ENCODE measurements at regions not wholly inside any gene's neighbourhood (a gene's known extent, or its start where the extent isn't known, plus 50 kb on each side); places are given as distances from the start of the nearest gene placed in this dataset.

- in situ Hi-C loops (cut with MboI) = no loop called here
- no peak for TF ChIP-seq RFX7 (CRISPR knock-in tag; IDR thresholded peaks at IDR 0.05)
- TF ChIP-seq ZNF23 (CRISPR knock-in tag; IDR thresholded peaks at IDR 0.05) = no peak
- TF ChIP-seq POLR3G (IDR thresholded peaks at IDR 0.05; ENCODE audit: extremely low read depth, insufficient read length, insufficient replicate concordance) = no peak
- TF ChIP-seq SREBF2 (CRISPR knock-in tag; IDR thresholded peaks at IDR 0.05) = no peak
- no peak for TF ChIP-seq SAFB2 (IDR thresholded peaks at IDR 0.05; ENCODE audit: borderline replicate concordance, low read depth, low read length, severe bottlenecking)
- no peak for TF ChIP-seq TGIF2 (CRISPR knock-in tag; IDR thresholded peaks at IDR 0.05)
- TF ChIP-seq, protein P1, sequence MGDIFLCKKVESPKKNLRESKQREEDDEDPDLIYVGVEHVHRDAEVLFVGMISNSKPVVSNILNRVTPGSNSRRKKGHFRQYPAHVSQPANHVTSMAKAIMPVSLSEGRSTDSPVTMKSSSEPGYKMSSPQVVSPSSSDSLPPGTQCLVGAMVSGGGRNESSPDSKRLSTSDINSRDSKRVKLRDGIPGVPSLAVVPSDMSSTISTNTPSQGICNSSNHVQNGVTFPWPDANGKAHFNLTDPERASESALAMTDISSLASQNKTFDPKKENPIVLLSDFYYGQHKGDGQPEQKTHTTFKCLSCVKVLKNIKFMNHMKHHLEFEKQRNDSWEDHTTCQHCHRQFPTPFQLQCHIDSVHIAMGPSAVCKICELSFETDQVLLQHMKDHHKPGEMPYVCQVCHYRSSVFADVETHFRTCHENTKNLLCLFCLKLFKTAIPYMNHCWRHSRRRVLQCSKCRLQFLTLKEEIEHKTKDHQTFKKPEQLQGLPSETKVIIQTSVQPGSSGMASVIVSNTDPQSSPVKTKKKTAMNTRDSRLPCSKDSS (IDR thresholded peaks at IDR 0.05; ENCODE audit: low read depth, partially characterized antibody) = no peak
- TF ChIP-seq DMBX1 (CRISPR knock-in tag; IDR thresholded peaks at IDR 0.05; ENCODE audit: borderline replicate concordance) = no peak
- TF ChIP-seq BMI1 (IDR thresholded peaks at IDR 0.05; ENCODE audit: low read length) = no peak
- TF ChIP-seq, protein P2, sequence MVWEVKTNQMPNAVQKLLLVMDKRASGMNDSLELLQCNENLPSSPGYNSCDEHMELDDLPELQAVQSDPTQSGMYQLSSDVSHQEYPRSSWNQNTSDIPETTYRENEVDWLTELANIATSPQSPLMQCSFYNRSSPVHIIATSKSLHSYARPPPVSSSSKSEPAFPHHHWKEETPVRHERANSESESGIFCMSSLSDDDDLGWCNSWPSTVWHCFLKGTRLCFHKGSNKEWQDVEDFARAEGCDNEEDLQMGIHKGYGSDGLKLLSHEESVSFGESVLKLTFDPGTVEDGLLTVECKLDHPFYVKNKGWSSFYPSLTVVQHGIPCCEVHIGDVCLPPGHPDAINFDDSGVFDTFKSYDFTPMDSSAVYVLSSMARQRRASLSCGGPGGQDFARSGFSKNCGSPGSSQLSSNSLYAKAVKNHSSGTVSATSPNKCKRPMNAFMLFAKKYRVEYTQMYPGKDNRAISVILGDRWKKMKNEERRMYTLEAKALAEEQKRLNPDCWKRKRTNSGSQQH (CRISPR knock-in tag; IDR thresholded peaks at IDR 0.05) = no peak
- TF ChIP-seq ZNF57 (CRISPR knock-in tag; IDR thresholded peaks at IDR 0.05) = no peak
- TF ChIP-seq ZNF77 (CRISPR knock-in tag; IDR thresholded peaks at IDR 0.05) = no peak
- no peak for TF ChIP-seq GATAD2B (IDR thresholded peaks at IDR 0.05; ENCODE audit: borderline replicate concordance)
- TF ChIP-seq STAT6 (CRISPR knock-in tag; IDR thresholded peaks at IDR 0.05) = no peak
- H4K20me1 ChIP-seq (replicated peaks; ENCODE audit: control insufficient read depth, insufficient read depth, low read length) = no peaks in the 10 kb centered on the region
- no peaks in the 10 kb centered on the region for H3K79me2 ChIP-seq (ENCODE audit: control insufficient read depth, insufficient read depth, low read length)
- intact Hi-C loops (cut with micrococcal nuclease) = no loop called here
- H3K36me3 ChIP-seq (ENCODE audit: control insufficient read depth, insufficient read depth, low read length) = no peaks in the 10 kb centered on the region
- FAIRE-seq (no peak), ATAC-seq (no peak), DNase-seq (ENCODE audit: extremely low read depth in 1 of 4, low spot score in 3 of 4) (no peak)
- H3K4me2 ChIP-seq (ENCODE audit: insufficient read depth, low read length) = no peak overlapping the region
- POLR2A ChIA-PET = no interaction called here
- no peaks in the 10 kb centered on the region for H3K9me1 ChIP-seq (ENCODE audit: control insufficient read depth, insufficient read depth, low read length)
- under 1% methylated on average over 3 of the region's 3 CpGs for WGBS (ENCODE audit: insufficient coverage, low coverage, missing lambda C conversion rate)
- H3K9ac ChIP-seq (ENCODE audit: insufficient read depth in 1 of 2, low read depth in 2 of 2, low read length in 2 of 2) = no peak overlapping the region
- no peaks in the 10 kb centered on the region for H3K9me3 ChIP-seq (replicated peaks; ENCODE audit: control insufficient read depth, insufficient read depth, low read depth, low read length)
- H3K27me3 ChIP-seq (ENCODE audit: control insufficient read depth in 2 of 2, insufficient read depth in 2 of 2, low read length in 2 of 2) = no peaks in the 10 kb centered on the region
- no peak overlapping the region for H3K27ac ChIP-seq (ENCODE audit: extremely low read depth, low read depth, low read length)
- no peak overlapping the region for H3K4me3 ChIP-seq
- H2AFZ ChIP-seq (ENCODE audit: low read depth, low read length) = no peak overlapping the region
- H3K4me1 ChIP-seq (replicated peaks in 1 of 2; ENCODE audit: control insufficient read depth in 2 of 2, insufficient read depth in 2 of 2, low read length in 2 of 2) = no peaks in the 10 kb centered on the region
- CTCF ChIA-PET (ENCODE audit: low intra/inter-chr PET ratio) = no interaction called here
- no TSS peak for BruUV-seq (replicated peaks)
These were observed 159.5 kb upstream of the POT1 start for GRCh38 chr7:125089171-125089570.
